HepG2 (cell line): ENCODE measurements at regions not wholly inside any gene's neighbourhood (a gene's known extent, or its start where the extent isn't known, plus 50 kb on each side); places are given as distances from the start of the nearest gene placed in this dataset.

Experiments
- BORCS8-MEF2B ChIP-seq: sonication (generic); formaldehyde crosslinking; IDR thresholded peaks from 2 replicates; pipeline ENCODE4 v1.8.0; 2022; ENCODE audit warnings: mild to moderate bottlenecking, missing genetic modification reagents
- CBX1 ChIP-seq: IDR thresholded peaks from one replicate; pipeline ENCODE4 v1.6.1; 2016; ENCODE audit warnings: antibody characterized with exemption, low read depth
- FLYWCH1 ChIP-seq: sonication (generic); formaldehyde crosslinking; IDR thresholded peaks from 2 replicates; pipeline ENCODE4 v1.8.1; 2023; ENCODE audit warnings: mild to moderate bottlenecking, missing genetic modification reagents
- FUBP1 ChIP-seq: sonication (generic); formaldehyde crosslinking; IDR thresholded peaks from 2 replicates; pipeline ENCODE4 v1.5.1; 2020; ENCODE audit warnings: missing genetic modification reagents, mild to moderate bottlenecking, borderline replicate concordance
- IRF9 ChIP-seq: sonication (generic); formaldehyde crosslinking; IDR thresholded peaks from 2 replicates; pipeline ENCODE4 v1.8.0; 2022; ENCODE audit warnings: missing genetic modification reagents, mild to moderate bottlenecking, borderline replicate concordance
- KAT7 ChIP-seq: IDR thresholded peaks from 2 replicates; pipeline ENCODE4 v1.6.1; 2018; ENCODE audit warnings: borderline replicate concordance, missing compliant biosample characterization
- MTA1 ChIP-seq: sonication (generic); formaldehyde crosslinking; IDR thresholded peaks from 2 replicates; pipeline ENCODE4 v1.4.0; 2020; ENCODE audit warnings: missing genetic modification reagents, mild to moderate bottlenecking, borderline replicate concordance
- NR2F6 ChIP-seq, 2 experiments: IDR thresholded peaks; 2 replicates each; pipeline ENCODE4 v1.6.1; 2016; ENCODE audit warnings: antibody characterized with exemption in 1 of 2, mild to moderate bottlenecking in 1 of 2
- PAF1 ChIP-seq: IDR thresholded peaks from 2 replicates; pipeline ENCODE4 v1.6.1; 2016; ENCODE audit warnings: missing genetic modification reagents, missing compliant biosample characterization
- PHB2 ChIP-seq: fragments of 450-650 bp; IDR thresholded peaks from 2 replicates; pipeline ENCODE4 v1.6.1; 2018; ENCODE audit not compliant: partially characterized antibody
- RARG ChIP-seq: sonication (generic); formaldehyde crosslinking; IDR thresholded peaks from 2 replicates; pipeline ENCODE4 v1.4.0; 2020; ENCODE audit warnings: low read depth, mild to moderate bottlenecking, missing genetic modification reagents
- RBM39 ChIP-seq: fragments of 200-400 bp; formaldehyde crosslinking; IDR thresholded peaks from one replicate; pipeline ENCODE4 v1.6.1; 2018; ENCODE audit warnings: antibody characterized with exemption, mild to moderate bottlenecking, low read depth, low read length; ENCODE audit not compliant: poor library complexity, severe bottlenecking
- TSC22D2 ChIP-seq: sonication (generic); formaldehyde crosslinking; IDR thresholded peaks from 2 replicates; pipeline ENCODE4 v1.5.1; 2020; ENCODE audit warnings: missing genetic modification reagents, mild to moderate bottlenecking, borderline replicate concordance
- ZBTB40 ChIP-seq, 2 experiments: fragments of 450-650 bp in 1 of 2; sonication (generic) in 1 of 2; formaldehyde crosslinking in 1 of 2; IDR thresholded peaks; 2 replicates each; pipeline versions ENCODE4 v1.6.1 to v1.8.0; 2016 to 2022; ENCODE audit warnings: antibody characterized with exemption in 1 of 2, mild to moderate bottlenecking in 1 of 2, missing genetic modification reagents in 1 of 2
- ZEB1 ChIP-seq: IDR thresholded peaks from 2 replicates; pipeline ENCODE4 v1.6.1; 2012; ENCODE audit warnings: mild to moderate bottlenecking, low read depth, inconsistent platforms; ENCODE audit not compliant: insufficient replicate concordance
- ZNF20 ChIP-seq: sonication (generic); formaldehyde crosslinking; IDR thresholded peaks from 2 replicates; pipeline ENCODE4 v1.4.0; 2020; ENCODE audit warnings: mild to moderate bottlenecking, moderate library complexity, missing genetic modification reagents
- ZNF7 ChIP-seq: IDR thresholded peaks from 2 replicates; pipeline ENCODE4 v1.6.1; 2016; ENCODE audit warnings: missing biosample characterization, missing genetic modification reagents
- ZNF777 ChIP-seq: sonication (generic); formaldehyde crosslinking; IDR thresholded peaks from 2 replicates; pipeline ENCODE4 v1.4.0; 2020; ENCODE audit warnings: missing genetic modification reagents
- ZSCAN29 ChIP-seq: sonication (generic); formaldehyde crosslinking; conservative IDR thresholded peaks from 2 replicates; pipeline ENCODE4 v1.4.0; 2020; ENCODE audit warnings: mild to moderate bottlenecking, missing genetic modification reagents

- TF ChIP-seq MTA1 (no peak), TSC22D2 (CRISPR knock-in tag) (0 out of 2 replicates have a peak, but pooled peaks have one; percentile 24), PHB2 (no peak), BORCS8-MEF2B (CRISPR knock-in tag) (peak; percentile 51; the same call in 1 of the 2 replicates), RBM39 (no peak), ZNF7 (no peak), ZNF777 (CRISPR knock-in tag) (no peak), KAT7 (no peak), CBX1 (no peak), ZEB1 (no peak), FUBP1 (CRISPR knock-in tag) (no peak), ZSCAN29 (CRISPR knock-in tag) (no peak), NR2F6 (IDR thresholded peaks at IDR 0.05) (no peak), NR2F6 (CRISPR knock-in tag; IDR thresholded peaks at IDR 0.05) (peak; percentile 45; the same call in 1 of the 2 replicates), ZBTB40 (IDR thresholded peaks at IDR 0.05) (no peak), ZBTB40 (CRISPR knock-in tag; IDR thresholded peaks at IDR 0.05) (no peak), RARG (CRISPR knock-in tag) (no peak), ZNF20 (CRISPR knock-in tag) (no peak), PAF1 (CRISPR knock-in tag) (no peak), FLYWCH1 (CRISPR knock-in tag) (no peak), IRF9 (no peak)
Measured at GRCh38 chr16:87203060-87203656, 114.0 kb downstream of the C16orf95 start (continued).
